Stimulated activated CD8-positive, alpha-beta memory T cell treated with anti-CD3 and anti-CD28 coated beads, Interleukin-15, amount 100 ng/mL, for 24 hours (primary cell): ENCODE measurements at regions not wholly inside any gene's neighbourhood (a gene's known extent, or its start where the extent isn't known, plus 50 kb on each side); places are given as distances from the start of the nearest gene placed in this dataset.

ENCODE experiments used
- DNase-seq: peaks from one replicate; pipeline ENCODE4 v3.0.0-alpha.2; 2020; ENCODE audit warnings: low read depth

GRCh38 chr2:147711031-147711430 is 133.8 kb upstream of the ACVR2A start:
- DNase-seq: no peak

GRCh38 chr2:147709655-147710054 is 135.2 kb upstream of the ACVR2A start:
- DNase-seq: no peak

GRCh38 chr2:147703171-147703570 is 141.7 kb upstream of the ACVR2A start:
- no peak for DNase-seq

GRCh38 chr2:147698166-147698565 is 146.7 kb upstream of the ACVR2A start:
- DNase-seq: no peak

GRCh38 chr2:147696426-147696825 is 148.4 kb upstream of the ACVR2A start:
- DNase-seq: no peak

- DNase-seq: no peak
Measured at GRCh38 chr2:147689220-147689909, 155.5 kb upstream of the ACVR2A start.

GRCh38 chr2:147688242-147688641 is 156.6 kb upstream of the ACVR2A start:
- DNase-seq: no peak

GRCh38 chr2:147686365-147686764 is 158.5 kb upstream of the ACVR2A start:
- DNase-seq: no peak

GRCh38 chr2:147684903-147685302 is 159.9 kb upstream of the ACVR2A start:
- DNase-seq: no peak

- no peak for DNase-seq
Measured at GRCh38 chr2:147683380-147683779, 161.4 kb upstream of the ACVR2A start.

- no peak for DNase-seq
Measured at GRCh38 chr2:147681093-147681492, 163.7 kb upstream of the ACVR2A start.

GRCh38 chr2:147679955-147680531 is 164.8 kb upstream of the ACVR2A start:
- DNase-seq: no peak

GRCh38 chr2:147679191-147679954 is 165.5 kb upstream of the ACVR2A start:
- DNase-seq: no peak

GRCh38 chr2:147665105-147665504 is 179.7 kb upstream of the ACVR2A start:
- DNase-seq: no peak

- DNase-seq: no peak
Measured at GRCh38 chr2:147663962-147664361, 180.9 kb upstream of the ACVR2A start.

GRCh38 chr2:147663153-147663961 is 181.5 kb upstream of the ACVR2A start:
- DNase-seq: no peak

- no peak for DNase-seq
Measured at GRCh38 chr2:147662221-147662620, 182.6 kb upstream of the ACVR2A start.

- DNase-seq: no peak
Measured at GRCh38 chr2:147660680-147661079, 184.1 kb upstream of the ACVR2A start.

- no peak for DNase-seq
Measured at GRCh38 chr2:147659051-147659450, 185.8 kb upstream of the ACVR2A start.

GRCh38 chr2:147657086-147658000 is 187.5 kb upstream of the ACVR2A start:
- DNase-seq: no peak

- no peak for DNase-seq
Measured at GRCh38 chr2:147649998-147650397, 194.8 kb upstream of the ACVR2A start.
